ENCODE measurements at regions not wholly inside any gene's neighbourhood (a gene's known extent, or its start where the extent isn't known, plus 50 kb on each side); places are given as distances from the start of the nearest gene placed in this dataset.

DNA sequence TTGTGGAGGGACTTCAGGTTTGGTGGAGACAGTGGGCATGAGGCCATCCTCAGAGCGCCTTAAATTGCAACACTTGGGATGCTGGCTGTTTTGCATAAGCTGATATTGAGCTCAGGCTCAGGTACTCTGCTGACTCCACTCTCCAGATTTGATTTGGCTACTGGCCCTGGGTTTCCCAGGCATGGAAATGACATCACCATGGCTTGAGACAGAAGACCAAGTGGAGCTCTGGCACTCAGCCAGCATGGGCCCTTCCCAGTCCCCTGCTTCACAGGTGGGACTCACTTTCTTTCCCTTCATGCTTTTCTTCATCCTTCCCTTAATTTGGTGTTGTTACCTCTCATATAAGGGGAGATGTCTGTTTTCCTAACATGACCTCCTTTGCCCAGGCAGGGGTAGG is 72.0 kb upstream of the IL12B start:
- Histone ChIP-seq H3K4me3 (no peak overlapping the region), H3K79me2 (ENCODE audit: control insufficient read depth, insufficient read depth, low read length) (no peaks in the 10 kb centered on the region), H3K27me3 (replicated peaks in 1 of 2; ENCODE audit: control insufficient read depth in 2 of 2, insufficient read depth in 2 of 2, low read length in 1 of 2) (no peaks in the 10 kb centered on the region; a peak in 1 of 4 replicates), H3K4me2 (ENCODE audit: control insufficient read depth, insufficient read depth) (no peak overlapping the region), H3K36me3 (ENCODE audit: control insufficient read depth in 2 of 2, insufficient read depth in 2 of 2, low read length in 1 of 2) (no peaks in the 10 kb centered on the region), H3K9ac (ENCODE audit: control insufficient read depth, insufficient read depth, low read length) (no peak overlapping the region), H3K9me3 (replicated peaks; ENCODE audit: control insufficient read depth, insufficient read depth, low read length) (no peaks in the 10 kb centered on the region), H4K20me1 (ENCODE audit: control insufficient read depth, insufficient read depth) (peaks cover 4% of the 10 kb centered on the region; the same call in 1 of the 2 replicates), H2AFZ (ENCODE audit: control insufficient read depth, low read depth, low read length) (no peak overlapping the region), H3K27ac (ENCODE audit: control insufficient read depth, insufficient read depth) (no peak overlapping the region), H3K4me1 (ENCODE audit: control insufficient read depth, insufficient read depth, low read length) (peaks cover 12% of the 10 kb centered on the region)
- intact Hi-C loops (cut with micrococcal nuclease; ENCODE audit: unreplicated experiment) = no loop called here
- TF ChIP-seq ETV6 (conservative IDR thresholded peaks at IDR 0.05 in 1 of 2, IDR thresholded peaks at IDR 0.05 in 1 of 2; ENCODE audit: borderline replicate concordance in 1 of 2, low read depth in 1 of 2) = no peak
- ATAC-seq = no peak
- ChIA-PET CTCF (interaction anchor here (0.9 to 1.3 kb wide), 5 partner anchors 9 to 245 kb away, joined by 3 read pairs; no protein-coding TSS in a partner anchor), POLR2A (interaction anchor here (1.1 to 1.7 kb wide), 2 partner anchors 9 to 24 kb away, joined by 4 read pairs; no protein-coding TSS in a partner anchor), RAD21 (ENCODE audit: unreplicated experiment) (no interaction called here), SMC1A (ENCODE audit: uncharacterized antibody, unreplicated experiment) (interaction anchor here (0.8 to 1.4 kb wide), 5 partner anchors 10 to 57 kb away, joined by 3 to 4 read pairs (median 3); no protein-coding TSS in a partner anchor)
- in situ Hi-C loops (cut with MboI) = no loop called here
- BruUV-seq (replicated peaks) = no TSS peak
- DNase-seq (ENCODE audit: low read depth, low spot score) = no peak
- no peak for FAIRE-seq
- 0% methylated on average over 1 of the region's 1 CpG for WGBS (ENCODE audit: insufficient coverage, insufficient replicate concordance, low lambda C conversion rate, missing lambda C conversion rate)

GRCh38 chr5:159402856-159403255 is 72.6 kb upstream of the IL12B start:
- SMC1A ChIA-PET (ENCODE audit: uncharacterized antibody, unreplicated experiment) = interaction anchor here (1.4 kb wide), 1 partner anchor 18 kb away, joined by 3 read pairs; no protein-coding TSS in a partner anchor
- CTCF ChIA-PET = interaction anchor here (1.2 kb wide), 1 partner anchor 69 kb away, joined by 3 read pairs; no protein-coding TSS in a partner anchor
- Histone ChIP-seq H3K4me1 (ENCODE audit: control insufficient read depth, insufficient read depth, low read length) (peaks cover 12% of the 10 kb centered on the region), H3K79me2 (ENCODE audit: control insufficient read depth, insufficient read depth, low read length) (no peaks in the 10 kb centered on the region), H3K27ac (ENCODE audit: control insufficient read depth, insufficient read depth) (no peak overlapping the region), H3K9me3 (replicated peaks; ENCODE audit: control insufficient read depth, insufficient read depth, low read length) (no peaks in the 10 kb centered on the region), H2AFZ (ENCODE audit: control insufficient read depth, low read depth, low read length) (no peak overlapping the region), H3K9ac (ENCODE audit: control insufficient read depth, insufficient read depth, low read length) (no peak overlapping the region), H4K20me1 (ENCODE audit: control insufficient read depth, insufficient read depth) (peaks cover 4% of the 10 kb centered on the region; the same call in 1 of the 2 replicates), H3K36me3 (ENCODE audit: control insufficient read depth in 2 of 2, insufficient read depth in 2 of 2, low read length in 1 of 2) (no peaks in the 10 kb centered on the region), H3K4me3 (no peak overlapping the region), H3K4me2 (ENCODE audit: control insufficient read depth, insufficient read depth) (no peak overlapping the region), H3K27me3 (replicated peaks in 1 of 2; ENCODE audit: control insufficient read depth in 2 of 2, insufficient read depth in 2 of 2, low read length in 1 of 2) (no peaks in the 10 kb centered on the region; a peak in 1 of 4 replicates)
- in situ Hi-C loops (cut with MboI) = no loop called here
- intact Hi-C loops (cut with micrococcal nuclease; ENCODE audit: unreplicated experiment) = no loop called here
- DNase-seq (ENCODE audit: low read depth, low spot score) (no peak), FAIRE-seq (no peak), ATAC-seq (no peak)
- TF ChIP-seq NFXL1 (IDR thresholded peaks at IDR 0.05; ENCODE audit: borderline replicate concordance) (no peak), SUPT20H (IDR thresholded peaks at IDR 0.05; ENCODE audit: borderline replicate concordance, control insufficient read depth, low read depth, low read length) (no peak), TAF1 (IDR thresholded peaks at IDR 0.05; ENCODE audit: borderline replicate concordance, low read depth, low read length) (no peak), DPF2 (IDR thresholded peaks at IDR 0.05) (no peak), ZNF274 (IDR thresholded peaks at IDR 0.05; ENCODE audit: insufficient read depth, insufficient read length) (no peak), HDAC2 (IDR thresholded peaks at IDR 0.05) (no peak), FOXK2 (IDR thresholded peaks at IDR 0.05) (no peak)
- POLR2A ChIA-PET = interaction anchor here (1.7 kb wide), 1 partner anchor 24 kb away, joined by 4 read pairs; no protein-coding TSS in a partner anchor
- RAD21 ChIA-PET (ENCODE audit: unreplicated experiment) = no interaction called here
- WGBS (ENCODE audit: insufficient coverage, insufficient replicate concordance, low lambda C conversion rate, missing lambda C conversion rate) = 79% methylated on average over 5 of the region's 5 CpGs
- no TSS peak for BruUV-seq (replicated peaks)

Data from GM12878 (cell line).